Adrenal gland (tissue), 5 donors: ENCODE measurements at regions not wholly inside any gene's neighbourhood (a gene's known extent, or its start where the extent isn't known, plus 50 kb on each side); places are given as distances from the start of the nearest gene placed in this dataset.

ENCODE experiments used
- CTCF ChIP-seq, 6 experiments: fragments of 450-650 bp in 4 of 6; fragments of 200-600 bp in 2 of 6; sonication (generic) in 1 of 6; IDR thresholded peaks; 1 replicate in 5 of 6; 2 replicates in 1 of 6; pipeline versions ENCODE4 v1.5.1 to v1.8.0; 2016 to 2021; ENCODE audit warnings: antibody characterized with exemption in 6 of 6, mild to moderate bottlenecking in 2 of 6, moderate library complexity in 1 of 6
- POLR2A ChIP-seq, 2 donors: fragments of 450-650 bp; IDR thresholded peaks; one replicate each; pipeline ENCODE4 v1.6.1; 2017; ENCODE audit warnings: antibody characterized with exemption in 2 of 2, mild to moderate bottlenecking in 2 of 2, moderate library complexity in 1 of 2
- donor health status: DM: no; HTN: no; CAD: no.

GRCh38 chr6:6858533-6858982 is 249.2 kb upstream of the RREB1 start:
- TF ChIP-seq POLR2A (IDR thresholded peaks at IDR 0.05): no peak
- no peak for TF ChIP-seq CTCF (IDR thresholded peaks at IDR 0.05)
